ENCODE measurements at regions not wholly inside any gene's neighbourhood (a gene's known extent, or its start where the extent isn't known, plus 50 kb on each side); places are given as distances from the start of the nearest gene placed in this dataset.
"Not testable (repeated sequence)": the region's sequence is repeated elsewhere in the genome, so short reads cannot be mapped to it uniquely, and the experiment has no call there.

- H3K27ac Mint-ChIP-seq (ENCODE audit: unreplicated experiment); H3K4me3 Mint-ChIP-seq; H3K27me3 Mint-ChIP-seq (ENCODE audit: low read depth); H3K9me3 Mint-ChIP-seq; H3K4me1 Mint-ChIP-seq; H3K36me3 Mint-ChIP-seq (ENCODE audit: low read depth): not testable (repeated sequence)
- peak; percentile 16 for DNase-seq (ENCODE audit: low read depth, low spot score)
These were observed 56.7 kb upstream of the GOLGA8R start for GRCh38 chr15:30470601-30471365.

GRCh38 chr15:30471366-30471749 lies 57.3 kb upstream of the GOLGA8R start:
- H3K27me3 Mint-ChIP-seq (ENCODE audit: low read depth); H3K27ac Mint-ChIP-seq (ENCODE audit: unreplicated experiment); H3K4me1 Mint-ChIP-seq; H3K4me3 Mint-ChIP-seq; H3K36me3 Mint-ChIP-seq (ENCODE audit: low read depth); H3K9me3 Mint-ChIP-seq; DNase-seq (ENCODE audit: low read depth, low spot score): not testable (repeated sequence)

- H3K27me3 Mint-ChIP-seq (ENCODE audit: low read depth); H3K36me3 Mint-ChIP-seq (ENCODE audit: low read depth); H3K9me3 Mint-ChIP-seq; H3K27ac Mint-ChIP-seq (ENCODE audit: unreplicated experiment); DNase-seq (ENCODE audit: low read depth, low spot score); H3K4me1 Mint-ChIP-seq; H3K4me3 Mint-ChIP-seq: not testable (repeated sequence)
These were observed 57.9 kb upstream of the GOLGA8R start for GRCh38 chr15:30471817-30472551.

GRCh38 chr15:30484887-30485286 lies 67.0 kb upstream of the GOLGA8Q start:
- H3K27me3 Mint-ChIP-seq (ENCODE audit: low read depth); H3K4me3 Mint-ChIP-seq; DNase-seq (ENCODE audit: low read depth, low spot score); H3K36me3 Mint-ChIP-seq (ENCODE audit: low read depth); H3K27ac Mint-ChIP-seq (ENCODE audit: unreplicated experiment); H3K9me3 Mint-ChIP-seq; H3K4me1 Mint-ChIP-seq: not testable (repeated sequence)

- DNase-seq (ENCODE audit: low read depth, low spot score); H3K27me3 Mint-ChIP-seq (ENCODE audit: low read depth); H3K4me1 Mint-ChIP-seq; H3K27ac Mint-ChIP-seq (ENCODE audit: unreplicated experiment); H3K4me3 Mint-ChIP-seq; H3K36me3 Mint-ChIP-seq (ENCODE audit: low read depth); H3K9me3 Mint-ChIP-seq: not testable (repeated sequence)
These were observed 62.6 kb upstream of the GOLGA8Q start for GRCh38 chr15:30489237-30489636.

- H3K27me3 Mint-ChIP-seq (ENCODE audit: low read depth); H3K4me3 Mint-ChIP-seq; H3K36me3 Mint-ChIP-seq (ENCODE audit: low read depth); H3K9me3 Mint-ChIP-seq; DNase-seq (ENCODE audit: low read depth, low spot score); H3K4me1 Mint-ChIP-seq; H3K27ac Mint-ChIP-seq (ENCODE audit: unreplicated experiment): not testable (repeated sequence)
These were observed 61.5 kb upstream of the GOLGA8Q start for GRCh38 chr15:30490334-30490733.

GRCh38 chr15:30493947-30494346 lies 57.9 kb upstream of the GOLGA8Q start:
- not testable (repeated sequence) for H3K27ac Mint-ChIP-seq (ENCODE audit: unreplicated experiment); H3K4me1 Mint-ChIP-seq; DNase-seq (ENCODE audit: low read depth, low spot score); H3K9me3 Mint-ChIP-seq; H3K27me3 Mint-ChIP-seq (ENCODE audit: low read depth); H3K4me3 Mint-ChIP-seq; H3K36me3 Mint-ChIP-seq (ENCODE audit: low read depth)

- H3K36me3 Mint-ChIP-seq (ENCODE audit: low read depth); DNase-seq (ENCODE audit: low read depth, low spot score); H3K27me3 Mint-ChIP-seq (ENCODE audit: low read depth); H3K4me1 Mint-ChIP-seq; H3K9me3 Mint-ChIP-seq; H3K4me3 Mint-ChIP-seq; H3K27ac Mint-ChIP-seq (ENCODE audit: unreplicated experiment): not testable (repeated sequence)
These were observed 54.6 kb upstream of the GOLGA8Q start for GRCh38 chr15:30497275-30497674.

- not testable (repeated sequence) for DNase-seq (ENCODE audit: low read depth, low spot score); H3K4me1 Mint-ChIP-seq; H3K9me3 Mint-ChIP-seq; H3K36me3 Mint-ChIP-seq (ENCODE audit: low read depth); H3K27me3 Mint-ChIP-seq (ENCODE audit: low read depth); H3K4me3 Mint-ChIP-seq; H3K27ac Mint-ChIP-seq (ENCODE audit: unreplicated experiment)
These were observed 52.6 kb upstream of the GOLGA8Q start for GRCh38 chr15:30499233-30499632.

GRCh38 chr15:30500511-30500910 lies 51.3 kb upstream of the GOLGA8Q start:
- DNase-seq (ENCODE audit: low read depth, low spot score); H3K9me3 Mint-ChIP-seq; H3K27ac Mint-ChIP-seq (ENCODE audit: unreplicated experiment); H3K36me3 Mint-ChIP-seq (ENCODE audit: low read depth); H3K4me1 Mint-ChIP-seq; H3K27me3 Mint-ChIP-seq (ENCODE audit: low read depth); H3K4me3 Mint-ChIP-seq: not testable (repeated sequence)

Data from neural crest cell (in vitro differentiated cells).